Mammary epithelial cell (primary cell): ENCODE measurements at regions not wholly inside any gene's neighbourhood (a gene's known extent, or its start where the extent isn't known, plus 50 kb on each side); places are given as distances from the start of the nearest gene placed in this dataset.
"Not testable (repeated sequence)": the region's sequence is repeated elsewhere in the genome, so short reads cannot be mapped to it uniquely, and the experiment has no call there.

Experiments
- CTCF ChIP-seq, 2 donors: IDR thresholded peaks in 1 of 2; conservative IDR thresholded peaks in 1 of 2; 2 replicates each; pipeline ENCODE4 v1.5.1; 2011 to 2012; ENCODE audit warnings: inconsistent platforms in 2 of 2, low read length in 2 of 2, mild to moderate bottlenecking in 2 of 2, control low read depth in 1 of 2, low read depth in 1 of 2; ENCODE audit not compliant: insufficient read depth in 1 of 2; ENCODE audit errors: extremely low read depth in 1 of 2
- EZH2 ChIP-seq: IDR thresholded peaks from 2 replicates; pipeline ENCODE4 v1.6.1; 2012; ENCODE audit warnings: low read length, inconsistent platforms, borderline replicate concordance

- not testable (repeated sequence) for TF ChIP-seq EZH2; CTCF (conservative IDR thresholded peaks at IDR 0.05 in 1 of 2, IDR thresholded peaks at IDR 0.05 in 1 of 2; ENCODE audit: extremely low read depth in 1 of 2, insufficient read depth in 1 of 2, low read depth in 1 of 2, low read length in 2 of 2)
Measured at GRCh38 chr9:42806674-42807073, 623.2 kb downstream of the SPATA31A6 start.
